ENCODE measurements at regions not wholly inside any gene's neighbourhood (a gene's known extent, or its start where the extent isn't known, plus 50 kb on each side); places are given as distances from the start of the nearest gene placed in this dataset.

GRCh38 chr15:31163769-31164572, 62.4 kb upstream of the TRPM1 start:
- no peak for DNase-seq (ENCODE audit: low read depth in 2 of 2)
- no peak overlapping the region for H3K4me3 ChIP-seq (replicated peaks in 1 of 2; ENCODE audit: low read depth in 2 of 2, low read length in 2 of 2)
- TF ChIP-seq CTCF (IDR thresholded peaks at IDR 0.05; ENCODE audit: low read depth, low read length) = no peak

- no peak for TF ChIP-seq CTCF (IDR thresholded peaks at IDR 0.05; ENCODE audit: low read depth, low read length)
- H3K4me3 ChIP-seq (replicated peaks in 1 of 2; ENCODE audit: low read depth in 2 of 2, low read length in 2 of 2) = no peak overlapping the region
- DNase-seq (ENCODE audit: low read depth in 2 of 2) = no peak
These were observed 63.0 kb upstream of the TRPM1 start for GRCh38 chr15:31164573-31164912.

- TF ChIP-seq CTCF (IDR thresholded peaks at IDR 0.05; ENCODE audit: low read depth, low read length) = no peak
- DNase-seq (ENCODE audit: low read depth in 2 of 2) = no peak
- no peak overlapping the region for H3K4me3 ChIP-seq (replicated peaks in 1 of 2; ENCODE audit: low read depth in 2 of 2, low read length in 2 of 2)
These were observed 68.0 kb upstream of the TRPM1 start for GRCh38 chr15:31169558-31169957.

- no peak for DNase-seq (ENCODE audit: low read depth in 2 of 2)
- TF ChIP-seq CTCF (IDR thresholded peaks at IDR 0.05; ENCODE audit: low read depth, low read length) = no peak
These were observed 70.2 kb upstream of the TRPM1 start for GRCh38 chr15:31171731-31172130.

GRCh38 chr15:31172606-31173005, 71.1 kb upstream of the TRPM1 start:
- no peak for TF ChIP-seq CTCF (IDR thresholded peaks at IDR 0.05; ENCODE audit: low read depth, low read length)
- H3K4me3 ChIP-seq (replicated peaks in 1 of 2; ENCODE audit: low read depth in 2 of 2, low read length in 2 of 2) = no peak overlapping the region
- no peak for DNase-seq (ENCODE audit: low read depth in 2 of 2)

More at GRCh38 chr15:31171731-31172130, 70.2 kb upstream of the TRPM1 start:
- H3K4me3 ChIP-seq (replicated peaks in 1 of 2; ENCODE audit: low read depth in 2 of 2, low read length in 2 of 2) = no peak overlapping the region

- DNase-seq (ENCODE audit: low read depth in 2 of 2) = no peak
- H3K4me3 ChIP-seq (replicated peaks in 1 of 2; ENCODE audit: low read depth in 2 of 2, low read length in 2 of 2) = no peak overlapping the region
- TF ChIP-seq CTCF (IDR thresholded peaks at IDR 0.05; ENCODE audit: low read depth, low read length) = no peak
These were observed 72.4 kb upstream of the TRPM1 start for GRCh38 chr15:31173790-31174450.

Data from cardiac fibroblast (primary cell).